HEK293 (cell line): ENCODE measurements at regions not wholly inside any gene's neighbourhood (a gene's known extent, or its start where the extent isn't known, plus 50 kb on each side); places are given as distances from the start of the nearest gene placed in this dataset.
A peak's percentile ranks its signal among the peaks of the same experiment; 100 is the strongest.

Source experiments
- CTCF ChIA-PET: fragments of 350-600 bp; formaldehyde crosslinking; extraction: SDS; loops from one replicate; lab custom pipeline; 2021; ENCODE audit warnings: antibody characterized with exemption; lab: Yijun Ruan, JAX
- POLR2A ChIA-PET: fragments of 300-600 bp; formaldehyde crosslinking; extraction: SDS; loops from one replicate; lab custom pipeline; 2020; ENCODE audit warnings: antibody characterized with exemption, inconsistent platforms; lab: Yijun Ruan, JAX
- H3K27ac ChIP-seq: fragments of 200-500 bp; sonication (Bioruptor generic); 2 replicates; pipeline ENCODE4 v1.5.1; 2014; ENCODE audit warnings: low read depth, low read length, control low read depth, inconsistent platforms; ENCODE audit errors: extremely low read depth
- H3K36me3 ChIP-seq, 2 experiments: fragments of 200-500 bp in 1 of 2; sonication (Bioruptor generic) in 1 of 2; 1 replicate in 1 of 2; 2 replicates in 1 of 2; pipeline ENCODE4 v1.5.1; 2014 to 2017; ENCODE audit warnings: inconsistent platforms in 2 of 2, low read length in 2 of 2; ENCODE audit not compliant: control insufficient read depth in 2 of 2, insufficient read depth in 1 of 2
- H3K4me1 ChIP-seq: fragments of 200-500 bp; sonication (Bioruptor generic); 2 replicates; pipeline ENCODE4 v1.5.1; 2014; ENCODE audit warnings: mild to moderate bottlenecking, low read length, inconsistent platforms; ENCODE audit not compliant: control insufficient read depth, insufficient read depth
- H3K4me3 ChIP-seq: 2 replicates; pipeline ENCODE4 v1.5.1; 2011; ENCODE audit warnings: low read depth, mild to moderate bottlenecking, control low read depth, low read length, moderate library complexity
- H3K9me3 ChIP-seq: fragments of 200-500 bp; sonication (Bioruptor generic); 2 replicates; pipeline ENCODE4 v1.5.1; 2014; ENCODE audit warnings: low read depth, low read length, inconsistent platforms; ENCODE audit not compliant: control insufficient read depth, insufficient read depth
- CTCF ChIP-seq: fragments of 450-650 bp; formaldehyde crosslinking; IDR thresholded peaks from 2 replicates; pipeline ENCODE4 v1.5.1; 2016; ENCODE audit warnings: missing biosample characterization, missing genetic modification characterization
- GFI1B ChIP-seq: fragments of 450-650 bp; formaldehyde crosslinking; IDR thresholded peaks from 2 replicates; pipeline ENCODE4 v1.5.1; 2016; ENCODE audit warnings: missing biosample characterization, missing genetic modification characterization
- HOXD13 ChIP-seq: sonication (generic); formaldehyde crosslinking; IDR thresholded peaks from 2 replicates; pipeline ENCODE4 v1.8.0; 2022; ENCODE audit warnings: missing genetic modification reagents, borderline replicate concordance
- PRDM10 ChIP-seq: fragments of 450-650 bp; formaldehyde crosslinking; IDR thresholded peaks from 2 replicates; pipeline ENCODE4 v1.5.1; 2016; ENCODE audit warnings: missing biosample characterization, missing genetic modification characterization
- PRDM6 ChIP-seq: fragments of 450-650 bp; formaldehyde crosslinking; IDR thresholded peaks from 2 replicates; pipeline ENCODE4 v1.5.1; 2017; ENCODE audit warnings: missing biosample characterization, missing genetic modification characterization
- TCF7L2 ChIP-seq: IDR thresholded peaks from 2 replicates; pipeline ENCODE4 v1.6.1; 2011; ENCODE audit warnings: low read depth, mild to moderate bottlenecking, inconsistent platforms, low read length, moderate library complexity, borderline replicate concordance
- YY1 ChIP-seq: fragments of 450-650 bp; formaldehyde crosslinking; IDR thresholded peaks from 2 replicates; pipeline ENCODE4 v1.5.1; 2018; ENCODE audit warnings: missing biosample characterization, missing genetic modification characterization
- ZBTB10 ChIP-seq: fragments of 450-650 bp; formaldehyde crosslinking; IDR thresholded peaks from 2 replicates; pipeline ENCODE4 v1.5.1; 2016; ENCODE audit warnings: missing biosample characterization, missing genetic modification characterization
- ZBTB8A ChIP-seq: fragments of 450-650 bp; formaldehyde crosslinking; IDR thresholded peaks from 2 replicates; pipeline ENCODE4 v1.5.1; 2016; ENCODE audit warnings: missing biosample characterization, missing genetic modification characterization
- ZFHX2 ChIP-seq: fragments of 450-650 bp; formaldehyde crosslinking; conservative IDR thresholded peaks from 2 replicates; pipeline ENCODE4 v1.5.1; 2016; ENCODE audit warnings: missing biosample characterization, missing genetic modification characterization
- ZNF114 ChIP-seq: fragments of 450-650 bp; formaldehyde crosslinking; IDR thresholded peaks from 2 replicates; pipeline ENCODE4 v1.5.0; 2017; ENCODE audit warnings: missing biosample characterization, missing genetic modification characterization
- ZNF121 ChIP-seq: fragments of 450-650 bp; formaldehyde crosslinking; IDR thresholded peaks from 2 replicates; pipeline ENCODE4 v1.5.1; 2016; ENCODE audit warnings: missing biosample characterization, missing genetic modification characterization
- ZNF132 ChIP-seq: fragments of 450-650 bp; formaldehyde crosslinking; IDR thresholded peaks from 2 replicates; pipeline ENCODE4 v1.5.1; 2017; ENCODE audit warnings: missing biosample characterization, missing genetic modification characterization, borderline replicate concordance
- ZNF266 ChIP-seq: fragments of 450-650 bp; formaldehyde crosslinking; IDR thresholded peaks from 2 replicates; pipeline ENCODE4 v1.5.1; 2016; ENCODE audit warnings: missing biosample characterization, missing genetic modification characterization, low read depth
- ZNF514 ChIP-seq: fragments of 450-650 bp; formaldehyde crosslinking; IDR thresholded peaks from 2 replicates; pipeline ENCODE4 v1.5.1; 2016; ENCODE audit warnings: missing biosample characterization, missing genetic modification characterization
- ZNF521 ChIP-seq: fragments of 450-650 bp; formaldehyde crosslinking; IDR thresholded peaks from 2 replicates; pipeline ENCODE4 v1.5.1; 2017; ENCODE audit warnings: missing biosample characterization, mild to moderate bottlenecking, missing genetic modification characterization
- ZNF529 ChIP-seq: fragments of 450-650 bp; formaldehyde crosslinking; IDR thresholded peaks from 2 replicates; pipeline ENCODE4 v1.5.1; 2017; ENCODE audit warnings: missing genetic modification characterization, missing biosample characterization; ENCODE audit not compliant: insufficient replicate concordance
- ZNF549 ChIP-seq: fragments of 450-650 bp; IDR thresholded peaks from 2 replicates; pipeline ENCODE4 v1.5.1; 2018; ENCODE audit warnings: missing biosample characterization, missing genetic modification characterization, mild to moderate bottlenecking, inconsistent platforms, moderate library complexity
- ZNF621 ChIP-seq: fragments of 450-650 bp; formaldehyde crosslinking; IDR thresholded peaks from 2 replicates; pipeline ENCODE4 v1.5.1; 2017; ENCODE audit warnings: missing biosample characterization, missing genetic modification characterization
- ZNF677 ChIP-seq: fragments of 450-650 bp; IDR thresholded peaks from 2 replicates; pipeline ENCODE4 v1.5.0; 2018; ENCODE audit warnings: missing biosample characterization, mild to moderate bottlenecking, missing genetic modification characterization, moderate library complexity
- ZNF701 ChIP-seq: fragments of 450-650 bp; formaldehyde crosslinking; IDR thresholded peaks from 2 replicates; pipeline ENCODE4 v1.5.1; 2016; ENCODE audit warnings: missing biosample characterization, missing genetic modification characterization
- ZSCAN30 ChIP-seq: fragments of 450-650 bp; IDR thresholded peaks from 2 replicates; pipeline ENCODE4 v1.5.1; 2018; ENCODE audit warnings: missing biosample characterization, mild to moderate bottlenecking, missing genetic modification characterization, moderate library complexity

- no peak for TF ChIP-seq ZNF677
- TF ChIP-seq TCF7L2: peak; percentile 71; the same call in 1 of the 2 replicates
- TF ChIP-seq GFI1B (tag by site-specific recombination): no peak
- TF ChIP-seq ZNF121 (tag by site-specific recombination): no peak
- no peak for TF ChIP-seq ZBTB8A
- no peak for TF ChIP-seq ZSCAN30
- TF ChIP-seq ZNF701 (tag by site-specific recombination): no peak
- TF ChIP-seq, all 188 proteins: peak for 4
Measured at GRCh38 chr11:11076276-11076675, 218.4 kb upstream of the ZBED5 start (continued).

GRCh38 chr11:11075515-11076171 lies 217.8 kb upstream of the ZBED5 start:
- TF ChIP-seq ZNF114 (tag by site-specific recombination) (no peak), PRDM10 (tag by site-specific recombination) (peak; percentile 52)
- Histone ChIP-seq H3K27ac (no peak overlapping the region), H3K9me3 (no peaks in the 10 kb centered on the region), H3K4me3 (no peak overlapping the region), H3K36me3 (no peaks in the 10 kb centered on the region), H3K4me1 (no peaks in the 10 kb centered on the region)
- ChIA-PET POLR2A (no interaction called here), CTCF (no interaction called here)

GRCh38 chr11:11074686-11075335 lies 217.0 kb upstream of the ZBED5 start:
- H3K27ac ChIP-seq: no peak overlapping the region
- H3K36me3 ChIP-seq: no peaks in the 10 kb centered on the region
- ChIA-PET CTCF (no interaction called here), POLR2A (no interaction called here)
- H3K4me1 ChIP-seq: no peaks in the 10 kb centered on the region
- no peaks in the 10 kb centered on the region for H3K9me3 ChIP-seq
- no peak overlapping the region for H3K4me3 ChIP-seq
- TF ChIP-seq ZNF521 (tag by site-specific recombination) (no peak), ZNF529 (tag by site-specific recombination) (no peak), ZNF132 (tag by site-specific recombination) (no peak), ZNF266 (tag by site-specific recombination) (no peak), ZNF549 (tag by site-specific recombination) (no peak), ZFHX2 (tag by site-specific recombination) (no peak), YY1 (no peak), ZNF514 (tag by site-specific recombination) (no peak), ZNF621 (tag by site-specific recombination) (no peak), ZBTB10 (tag by site-specific recombination) (no peak), HOXD13 (CRISPR knock-in tag) (no peak), PRDM6 (no peak), CTCF (tag by site-specific recombination) (no peak)
